H9 (cell line): ENCODE measurements at regions not wholly inside any gene's neighbourhood (a gene's known extent, or its start where the extent isn't known, plus 50 kb on each side); places are given as distances from the start of the nearest gene placed in this dataset.
A peak's percentile ranks its signal among the peaks of the same experiment; 100 is the strongest.

Source experiments
- DNase-seq: peaks from one replicate; pipeline ENCODE4 v3.0.0-alpha.2; 2017
- H2AFZ ChIP-seq: one replicate; pipeline ENCODE4 v1.6.1; 2013; ENCODE audit warnings: mild to moderate bottlenecking, low read length, control low read depth, moderate library complexity
- H2AK5ac ChIP-seq: 2 replicates; pipeline ENCODE4 v1.6.1; 2013; ENCODE audit warnings: low read length, control low read depth, mixed read lengths; ENCODE audit not compliant: insufficient read length
- H2BK120ac ChIP-seq: one replicate; pipeline ENCODE4 v1.6.1; 2013; ENCODE audit warnings: low read depth, mild to moderate bottlenecking, low read length, control low read depth, inconsistent platforms; ENCODE audit not compliant: poor library complexity, severe bottlenecking
- H2BK12ac ChIP-seq: 2 replicates; pipeline ENCODE4 v1.6.1; 2013; ENCODE audit warnings: low read length, control low read depth, mixed read lengths, low read depth; ENCODE audit not compliant: insufficient read length
- H2BK15ac ChIP-seq: 2 replicates; pipeline ENCODE4 v1.6.1; 2013; ENCODE audit warnings: low read depth, low read length, control low read depth
- H2BK20ac ChIP-seq: one replicate; pipeline ENCODE4 v1.6.1; 2013; ENCODE audit warnings: low read depth, mild to moderate bottlenecking, low read length, control low read depth, inconsistent platforms; ENCODE audit not compliant: poor library complexity, severe bottlenecking
- H2BK5ac ChIP-seq: 2 replicates; pipeline ENCODE4 v1.6.1; 2013; ENCODE audit warnings: low read length, control low read depth, mixed read lengths; ENCODE audit not compliant: insufficient read length
- H3K14ac ChIP-seq: 2 replicates; pipeline ENCODE4 v1.6.1; 2013; ENCODE audit warnings: low read length, control low read depth; ENCODE audit not compliant: insufficient read depth
- H3K18ac ChIP-seq: 2 replicates; pipeline ENCODE4 v1.6.1; 2013; ENCODE audit warnings: low read depth, mild to moderate bottlenecking, mixed read lengths, low read length, control low read depth; ENCODE audit not compliant: insufficient read length
- H3K23ac ChIP-seq: 2 replicates; pipeline ENCODE4 v1.6.1; 2013; ENCODE audit warnings: low read length, control low read depth, mixed read lengths, low read depth; ENCODE audit not compliant: insufficient read length
- H3K23me2 ChIP-seq: 2 replicates; pipeline ENCODE4 v1.6.1; 2013; ENCODE audit warnings: low read depth, mild to moderate bottlenecking, mixed read lengths, low read length, control low read depth; ENCODE audit not compliant: insufficient read length, poor library complexity, severe bottlenecking
- H3K27ac ChIP-seq: 2 replicates; pipeline ENCODE4 v1.5.1; 2013; ENCODE audit warnings: low read length, control low read depth, mixed read lengths, low read depth; ENCODE audit not compliant: insufficient read length
- H3K27me3 ChIP-seq: 2 replicates; pipeline ENCODE4 v1.6.1; 2013; ENCODE audit warnings: low read length, control low read depth, inconsistent platforms; ENCODE audit not compliant: insufficient read depth
- H3K4ac ChIP-seq: 2 replicates; pipeline ENCODE4 v1.6.1; 2013; ENCODE audit warnings: low read depth, mild to moderate bottlenecking, control low read depth, inconsistent platforms, low read length, moderate library complexity
- H3K4me1 ChIP-seq: 2 replicates; pipeline ENCODE4 v1.6.1; 2013; ENCODE audit warnings: low read length, control low read depth, inconsistent platforms; ENCODE audit not compliant: insufficient read depth
- H3K4me2 ChIP-seq: 2 replicates; pipeline ENCODE4 v1.6.1; 2013; ENCODE audit warnings: low read length, control low read depth, mixed read lengths; ENCODE audit not compliant: insufficient read length, insufficient read depth
- H3K56ac ChIP-seq: 2 replicates; pipeline ENCODE4 v1.6.1; 2013; ENCODE audit warnings: low read depth, mild to moderate bottlenecking, mixed read lengths, low read length, control low read depth; ENCODE audit not compliant: insufficient read length
- H3K79me1 ChIP-seq: 2 replicates; pipeline ENCODE4 v1.6.1; 2013; ENCODE audit warnings: low read depth, mild to moderate bottlenecking, moderate library complexity, low read length, control low read depth, inconsistent platforms; ENCODE audit not compliant: insufficient read depth, poor library complexity, severe bottlenecking
- H3K79me2 ChIP-seq: 2 replicates; pipeline ENCODE4 v1.6.1; 2013; ENCODE audit warnings: low read length, control low read depth, inconsistent platforms; ENCODE audit not compliant: insufficient read depth
- H3K9ac ChIP-seq: 2 replicates; pipeline ENCODE4 v1.6.1; 2013; ENCODE audit warnings: low read length, control low read depth, mixed read lengths; ENCODE audit not compliant: insufficient read length; ENCODE audit errors: extremely low read depth
- H3K9me3 ChIP-seq: one replicate; pipeline ENCODE4 v1.6.1; 2013; ENCODE audit warnings: low read depth, low read length, inconsistent platforms; ENCODE audit not compliant: control insufficient read depth
- H3T11ph ChIP-seq: one replicate; pipeline ENCODE4 v1.6.1; 2013; ENCODE audit warnings: mild to moderate bottlenecking, low read length, control low read depth, inconsistent platforms
- H4K20me1 ChIP-seq: one replicate; pipeline ENCODE4 v1.6.1; 2013; ENCODE audit not compliant: control insufficient read depth, insufficient read length, insufficient read depth
- H4K5ac ChIP-seq: 2 replicates; pipeline ENCODE4 v1.6.1; 2013; ENCODE audit warnings: low read depth, mild to moderate bottlenecking, mixed read lengths, low read length, control low read depth; ENCODE audit not compliant: insufficient read length
- H4K8ac ChIP-seq: replicated peaks from 2 replicates; pipeline ENCODE4 v1.6.1; 2013; ENCODE audit warnings: low read length, control low read depth, mixed read lengths, low read depth; ENCODE audit not compliant: insufficient read length
- H4K91ac ChIP-seq: 2 replicates; pipeline ENCODE4 v1.6.1; 2013; ENCODE audit warnings: low read depth, mild to moderate bottlenecking, moderate library complexity, mixed read lengths, low read length, control low read depth; ENCODE audit not compliant: insufficient read length
- H3K27ac Mint-ChIP-seq, 3 experiments: 2 replicates in 2 of 3; 3 replicates in 1 of 3; pipeline ENCODE4 v1.8.0; 2020 to 2021; ENCODE audit warnings: mixed read lengths in 3 of 3, mild to moderate bottlenecking in 1 of 3, moderate library complexity in 1 of 3
- H3K27me3 Mint-ChIP-seq: 2 replicates; pipeline ENCODE4 v1.8.0; 2021; ENCODE audit warnings: low read depth, mild to moderate bottlenecking, moderate library complexity, mixed read lengths
- H3K36me3 Mint-ChIP-seq, 3 experiments: 2 replicates in 2 of 3; 3 replicates in 1 of 3; pipeline ENCODE4 v1.8.0; 2020 to 2021; ENCODE audit warnings: low read depth in 3 of 3, mixed read lengths in 3 of 3; ENCODE audit not compliant: insufficient read depth in 1 of 3
- H3K4me1 Mint-ChIP-seq, 2 experiments: 2 replicates each; pipeline ENCODE4 v1.8.0; 2020; ENCODE audit warnings: mixed read lengths in 2 of 2
- H3K4me3 Mint-ChIP-seq, 2 experiments: 2 replicates in 1 of 2; 3 replicates in 1 of 2; pipeline ENCODE4 v1.8.0; 2020 to 2021; ENCODE audit warnings: mild to moderate bottlenecking in 2 of 2, mixed read lengths in 2 of 2, moderate library complexity in 1 of 2
- H3K9me3 Mint-ChIP-seq, 2 experiments: 2 replicates in 1 of 2; 3 replicates in 1 of 2; pipeline ENCODE4 v1.8.0; 2020; ENCODE audit warnings: mild to moderate bottlenecking in 2 of 2, mixed read lengths in 2 of 2, moderate library complexity in 1 of 2
- CTCF ChIP-seq: fragments of 200-600 bp; sonication (generic); conservative IDR thresholded peaks from 3 replicates; pipeline ENCODE4 v1.8.0; 2021; ENCODE audit warnings: antibody characterized with exemption, mild to moderate bottlenecking
- WGBS: extraction: QIAGEN DNeasy Blood & Tissue Kit; methylation state at CpG from one replicate; pipeline ENCODE4 v1.1.7; 2013; ENCODE audit warnings: missing lambda C conversion rate, low lambda C conversion rate, mixed read lengths; ENCODE audit not compliant: insufficient read length; ENCODE audit errors: extremely low coverage; 5-methylcytosine and 5-hydroxymethylcytosine counted together

GRCh38 chr12:24027352-24027751, 77.9 kb upstream of the SOX5 start:
- Histone ChIP-seq H2BK12ac (no peak overlapping the region), H3K9ac (no peak overlapping the region), H3K9me3 (no peaks in the 10 kb centered on the region), H3K4me2 (no peak overlapping the region), H4K91ac (no peak overlapping the region), H3K18ac (no peak overlapping the region), H4K20me1 (no peaks in the 10 kb centered on the region), H3K79me1 (no peaks in the 10 kb centered on the region), H2BK15ac (no peak overlapping the region), H2BK120ac (no peak overlapping the region), H3K56ac (no peak overlapping the region), H3T11ph (no peak overlapping the region), H2AK5ac (no peak overlapping the region), H3K23ac (no peak overlapping the region), H2BK5ac (no peak overlapping the region), H2AFZ (no peak overlapping the region), H3K4ac (no peak overlapping the region), H3K27ac (no peak overlapping the region), H4K8ac (no peak overlapping the region), H3K27me3 (no peaks in the 10 kb centered on the region), H3K23me2 (no peaks in the 10 kb centered on the region), H3K14ac (no peak overlapping the region), H2BK20ac (no peak overlapping the region), H3K4me1 (no peaks in the 10 kb centered on the region), H3K79me2 (no peaks in the 10 kb centered on the region), H4K5ac (no peak overlapping the region)
- WGBS = no CpG with 5 or more reads among the region's 3 CpGs
- Mint-ChIP-seq H3K9me3 (0 out of 5 replicates have a peak, but pooled peaks cover 0 to 3% of the 10 kb centered on the region in 2 experiments), H3K36me3 (no peaks in the 10 kb centered on the region; a peak in 1 of 7 replicates), H3K27me3 (no peaks in the 10 kb centered on the region), H3K4me3 (no peak overlapping the region), H3K27ac (no peak overlapping the region), H3K4me1 (peaks cover 6% of the 10 kb centered on the region in 2 experiments; a peak in 3 of 4 replicates)
- peak; percentile 46 for TF ChIP-seq CTCF
- DNase-seq = no peak
